NCI-H524 (cell line): ENCODE measurements at regions not wholly inside any gene's neighbourhood (a gene's known extent, or its start where the extent isn't known, plus 50 kb on each side); places are given as distances from the start of the nearest gene placed in this dataset.
"Not testable (repeated sequence)": the region's sequence is repeated elsewhere in the genome, so short reads cannot be mapped to it uniquely, and the experiment has no call there.

ENCODE experiments used
- DNase-seq, 2 experiments: peaks; one replicate each; lab custom pipeline; 2025; lab: John Stamatoyannopoulos, UW

- no peak for DNase-seq
Measured at GRCh38 chrX:39669668-39670067, 428.1 kb downstream of the BCOR start.

DNA sequence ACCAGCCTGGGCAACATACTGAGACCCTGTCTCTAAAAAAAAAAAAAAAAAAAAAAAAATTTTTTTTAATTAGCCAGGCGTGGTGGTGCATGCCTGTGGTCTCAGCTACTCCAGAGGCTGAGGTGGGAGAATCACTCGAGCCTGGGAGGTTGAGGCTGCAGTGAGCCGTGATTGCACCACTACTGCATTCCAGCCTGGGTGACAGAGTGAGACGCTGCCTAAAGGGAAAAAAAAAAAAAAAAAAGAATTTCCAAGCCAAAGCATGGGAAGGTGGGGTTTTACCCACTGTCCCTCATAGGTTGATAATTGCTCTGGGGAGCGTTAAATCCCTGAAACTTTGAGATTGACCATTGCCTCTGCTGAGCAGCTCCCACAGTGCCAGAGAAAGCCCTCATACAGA, 427.5 kb downstream of the BCOR start:
- DNase-seq = no peak

GRCh38 chrX:39672405-39672804, 425.4 kb downstream of the BCOR start:
- DNase-seq = no peak

DNA sequence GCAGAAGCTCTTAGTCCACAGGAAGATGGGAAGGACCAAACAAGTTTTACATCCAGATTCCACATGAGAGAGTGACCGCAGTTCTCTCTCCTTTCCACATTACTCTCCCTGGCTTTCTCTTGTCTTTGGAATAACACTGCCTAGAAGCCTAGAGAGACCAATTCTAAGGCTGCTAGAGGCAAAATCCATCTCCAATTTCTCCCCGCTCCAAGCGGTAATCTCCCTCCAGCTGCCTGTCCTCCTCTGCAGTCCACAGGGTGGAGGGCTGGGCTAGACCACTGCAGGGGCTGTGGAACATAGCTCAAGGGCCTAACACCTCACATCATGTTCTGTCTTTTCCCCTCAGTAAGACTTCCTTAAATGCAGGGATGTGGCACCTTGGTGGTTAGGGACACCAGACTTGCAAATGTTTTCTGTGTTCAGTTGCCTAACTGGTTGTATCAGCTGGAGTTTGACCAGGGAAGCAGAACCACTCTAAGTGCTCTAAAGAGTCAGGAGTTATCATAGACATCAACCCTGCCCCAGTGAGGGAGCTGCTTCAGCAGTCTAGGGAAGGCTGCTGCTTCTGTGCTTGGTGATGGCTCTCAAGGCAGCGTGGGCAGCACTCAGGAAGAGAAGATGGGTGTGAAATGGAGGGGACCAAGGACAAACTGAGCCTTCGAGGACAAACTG, 423.1 kb downstream of the BCOR start:
- peak in 1 of 2 experiments; percentile 24 for DNase-seq

GRCh38 chrX:39675162-39675553, 422.6 kb downstream of the BCOR start:
- no peak for DNase-seq

DNA sequence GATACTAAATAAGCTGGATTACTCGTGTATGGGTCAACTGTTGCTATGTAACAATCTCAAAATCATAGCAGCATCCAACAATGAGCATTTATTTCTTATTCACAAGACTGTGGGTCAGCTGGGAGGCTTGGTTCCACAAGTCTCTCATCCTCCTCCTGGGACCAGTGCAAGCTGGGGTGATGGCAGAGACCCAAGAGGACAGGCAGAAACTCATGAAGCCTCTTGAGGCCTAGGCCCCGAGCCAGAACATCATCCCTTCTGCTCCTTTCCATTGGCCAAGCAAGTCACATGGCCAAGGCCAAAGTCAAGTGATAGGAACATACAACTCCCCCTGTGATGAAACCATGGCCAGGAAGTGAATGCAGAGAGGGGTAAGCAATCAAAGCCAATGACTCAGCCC, 422.1 kb downstream of the BCOR start:
- DNase-seq = no peak

DNA sequence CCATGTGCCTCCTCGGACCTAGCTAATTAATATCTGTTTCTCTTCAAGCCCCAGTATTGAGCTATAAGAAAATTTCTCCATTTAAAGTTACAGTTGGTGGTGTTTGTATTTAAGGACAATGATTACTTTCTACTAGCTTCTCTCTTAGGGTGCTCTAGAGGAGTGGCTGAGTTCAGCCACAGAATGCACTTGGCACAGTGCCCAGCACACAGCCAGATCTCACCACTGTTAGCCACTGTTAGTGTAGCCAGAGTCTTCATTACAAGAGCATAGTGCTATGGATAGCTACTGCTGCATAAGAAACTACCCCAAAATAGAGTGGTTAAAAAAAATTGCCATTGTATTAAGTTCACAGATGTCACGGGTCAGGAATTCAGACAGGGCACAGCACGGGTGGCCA, 421.3 kb downstream of the BCOR start:
- no peak for DNase-seq

- no peak for DNase-seq
Measured at GRCh38 chrX:39677585-39677977, 420.2 kb downstream of the BCOR start.

- DNase-seq = no peak
Measured at GRCh38 chrX:39677978-39678791, 419.6 kb downstream of the BCOR start.

GRCh38 chrX:39678914-39679313, 418.8 kb downstream of the BCOR start:
- DNase-seq = peak in 1 of 2 experiments; percentile 31

DNA sequence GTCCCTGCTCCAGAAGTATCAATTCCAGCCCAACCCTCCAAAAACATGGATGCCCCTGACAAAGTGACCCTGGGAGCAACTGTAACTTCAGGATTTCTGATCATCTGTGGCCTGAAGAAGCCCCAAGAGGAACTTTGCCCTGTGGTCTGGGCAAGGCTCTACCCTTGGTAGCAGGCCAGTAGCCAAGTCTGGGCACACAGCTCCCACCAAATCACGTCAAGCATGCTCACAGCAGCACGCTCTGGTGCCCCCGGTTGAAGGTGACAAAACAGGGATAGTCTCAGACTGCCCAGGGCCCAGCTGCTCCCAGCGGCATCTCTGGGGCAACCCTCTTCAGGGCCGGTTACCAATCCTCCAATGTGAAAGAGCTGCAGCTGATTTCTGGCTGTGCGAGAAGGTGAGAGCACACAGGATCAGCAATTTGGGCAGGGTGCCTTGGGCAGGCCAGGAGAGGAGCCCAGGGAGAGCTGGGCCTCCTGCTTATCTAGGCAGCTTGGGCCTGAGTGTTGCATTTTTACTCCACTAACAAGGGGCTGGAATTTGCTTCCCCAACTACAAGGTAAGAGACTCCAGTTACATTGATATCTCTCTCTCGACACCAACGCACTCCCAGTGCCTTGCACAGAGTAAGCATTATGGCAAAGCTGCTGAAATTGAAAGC, 418.1 kb downstream of the BCOR start:
- no peak for DNase-seq

DNA sequence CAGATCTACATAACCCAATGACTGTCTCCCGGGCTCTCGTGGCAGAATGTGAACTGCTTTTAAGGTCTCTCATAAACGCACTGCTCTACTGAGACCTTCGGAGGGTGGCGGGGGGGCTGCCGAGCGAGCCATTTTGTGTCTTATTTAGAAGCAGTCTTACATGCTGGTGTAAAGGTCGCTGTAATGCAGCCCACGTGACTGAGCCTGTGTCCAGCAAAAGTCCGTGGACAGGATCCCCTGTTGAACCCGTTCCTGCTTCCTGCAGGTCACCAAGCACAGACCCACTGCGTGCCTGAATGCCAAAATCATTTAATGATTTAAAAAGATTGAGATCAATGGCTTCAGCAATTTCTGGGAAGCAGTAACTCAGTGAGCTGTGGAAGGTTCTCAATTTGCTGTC, 415.9 kb downstream of the BCOR start:
- DNase-seq = no peak

DNA sequence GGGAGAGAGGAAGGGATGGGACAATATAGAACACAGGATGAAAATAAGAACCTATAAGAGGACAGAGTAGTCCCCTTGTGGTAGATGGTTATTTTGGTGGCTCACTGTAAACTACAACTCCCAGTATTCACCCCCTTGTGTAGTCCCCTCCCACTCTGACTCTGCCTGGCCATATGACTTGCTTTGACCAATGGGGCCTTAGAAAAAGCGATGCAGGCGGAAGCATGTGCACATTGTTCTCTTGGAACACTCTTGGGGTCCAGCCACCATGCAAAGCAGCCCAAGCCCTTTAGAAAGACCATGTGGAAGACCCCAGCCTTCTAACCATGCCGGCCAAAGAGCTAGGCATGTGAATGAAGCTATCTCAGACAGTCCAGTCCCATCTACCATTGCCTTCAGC, 415.0 kb downstream of the BCOR start:
- peak in 1 of 2 experiments; percentile 9 for DNase-seq

DNA sequence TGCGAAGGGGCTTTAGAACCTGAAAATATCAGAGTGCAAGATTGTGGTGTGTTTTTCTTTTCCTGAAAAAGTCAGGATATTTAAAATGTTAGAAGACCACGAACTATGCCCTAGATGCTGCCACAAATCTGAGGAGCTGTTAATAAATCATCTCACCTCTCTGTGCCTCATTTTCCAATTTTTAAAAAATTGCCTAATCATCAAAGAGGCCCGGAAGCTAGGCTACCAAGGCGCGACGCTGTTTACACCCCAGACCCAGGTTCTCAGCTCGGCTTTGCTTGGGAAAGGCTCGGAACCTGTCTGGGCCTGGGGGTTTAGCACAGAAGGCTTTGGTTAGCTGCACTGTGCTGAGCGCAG, 409.6 kb downstream of the BCOR start:
- no peak for DNase-seq

DNA sequence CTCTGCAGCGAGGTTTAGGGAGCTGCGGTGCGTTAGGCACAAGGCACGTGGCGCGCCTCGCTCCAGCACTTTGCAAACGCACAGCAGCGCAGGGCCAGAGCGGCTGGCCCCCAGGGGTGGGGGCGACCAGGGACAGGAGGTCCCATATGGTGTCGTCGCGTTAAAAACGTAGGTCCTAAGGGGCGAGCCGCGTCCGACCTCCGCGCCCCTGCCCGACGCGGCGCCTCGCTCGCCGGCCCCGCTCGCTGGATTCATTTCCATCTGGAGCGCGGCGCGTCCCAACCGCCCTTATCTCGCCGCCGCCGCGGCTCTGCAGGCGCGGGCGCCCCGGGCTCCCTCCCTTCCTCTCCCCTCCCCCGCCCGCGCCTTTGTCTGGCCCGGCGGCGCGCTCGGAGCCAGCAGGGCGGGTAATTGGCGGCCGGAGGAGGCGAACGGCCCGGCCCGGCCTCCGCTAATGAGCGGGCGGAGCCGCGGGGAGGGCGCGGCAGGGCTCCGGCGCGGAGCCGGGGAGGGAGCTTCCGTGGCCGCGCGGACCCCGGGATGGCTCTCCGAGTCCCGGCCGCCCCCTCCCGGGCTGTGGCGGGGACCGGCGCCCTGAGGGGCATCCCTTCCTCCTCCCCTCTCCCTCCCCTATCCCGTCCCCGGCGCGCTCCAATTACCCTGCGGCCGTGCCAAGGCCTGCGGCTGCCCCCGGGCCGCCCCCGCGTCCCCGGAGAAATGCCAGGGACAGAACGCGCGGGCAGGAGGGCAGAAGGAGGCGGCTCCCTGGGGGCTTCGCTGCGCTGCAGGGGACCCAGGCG, 409.0 kb downstream of the BCOR start:
- DNase-seq = peak; percentile 48 to 73

- peak; percentile 40 to 52 for DNase-seq
Measured at GRCh38 chrX:39689376-39690104, 408.2 kb downstream of the BCOR start.

DNA sequence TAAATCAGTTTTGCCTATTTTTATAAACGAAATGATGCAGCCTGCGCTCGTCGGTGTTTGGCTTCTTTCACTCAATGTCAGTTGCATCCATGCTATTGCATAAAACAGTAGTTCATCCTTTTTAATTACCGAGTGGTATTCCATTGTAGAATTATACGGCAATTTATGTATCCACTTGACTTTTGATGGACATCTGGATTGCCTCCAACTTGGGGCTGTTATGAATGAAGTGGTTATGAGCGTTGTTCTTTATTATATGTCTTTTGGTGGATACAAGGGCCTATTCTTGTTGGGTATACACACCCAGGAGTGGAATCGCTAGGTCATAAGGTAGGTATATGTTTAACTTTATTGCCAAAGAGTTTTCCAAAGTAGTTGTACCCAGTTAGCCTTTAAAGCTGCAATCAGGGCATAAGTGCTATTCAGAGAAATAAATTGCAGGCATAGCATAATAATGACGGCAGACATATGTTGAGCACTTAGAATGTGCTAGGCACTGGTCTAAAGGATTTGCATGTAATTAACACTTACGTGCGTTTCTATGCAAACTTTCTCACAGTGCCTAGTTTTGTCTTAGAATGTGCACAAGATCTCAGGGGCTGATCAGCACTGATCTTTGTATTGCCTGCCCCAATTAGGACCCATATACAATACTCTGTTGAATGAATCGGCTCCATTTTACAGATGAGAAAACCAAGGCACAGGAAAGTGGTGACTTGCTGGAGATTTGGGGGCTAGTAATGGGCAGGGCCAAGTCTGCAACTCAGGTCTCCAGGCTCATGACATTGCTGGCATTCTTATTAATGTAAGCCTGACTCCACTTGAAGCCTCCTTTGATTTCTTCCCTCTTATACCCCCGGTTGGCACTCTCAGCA, 407.0 kb downstream of the BCOR start:
- peak; percentile 45 to 75 for DNase-seq

- no peak for DNase-seq
Measured at GRCh38 chrX:39691724-39692123, 406.0 kb downstream of the BCOR start.

- DNase-seq = no peak
Measured at GRCh38 chrX:39692796-39693195, 405.0 kb downstream of the BCOR start.

GRCh38 chrX:39693298-39693697, 404.5 kb downstream of the BCOR start:
- DNase-seq = peak in 1 of 2 experiments; percentile 8

DNA sequence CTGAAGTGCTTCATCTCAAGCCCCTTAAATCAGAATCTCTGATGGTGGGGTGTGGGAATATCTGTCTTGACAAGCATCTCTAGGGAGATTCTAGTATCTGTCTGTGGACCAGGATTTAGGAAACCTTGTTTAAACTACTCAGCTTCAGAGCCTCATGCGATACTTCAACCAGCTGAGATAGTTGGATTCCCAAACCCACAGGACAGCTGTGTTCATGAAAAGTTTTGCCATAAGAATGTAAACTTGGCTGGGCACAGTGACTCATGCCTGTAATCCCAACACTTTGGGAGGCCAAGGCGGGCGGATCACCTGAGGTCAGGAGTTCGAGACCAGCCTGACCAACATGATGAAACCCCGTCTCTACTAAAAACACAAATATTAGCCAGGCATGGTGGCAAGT, 395.1 kb downstream of the BCOR start:
- not testable (repeated sequence) for DNase-seq
